Spleen (tissue), 7 donors: ENCODE measurements at regions not wholly inside any gene's neighbourhood (a gene's known extent, or its start where the extent isn't known, plus 50 kb on each side); places are given as distances from the start of the nearest gene placed in this dataset.
"Not testable (repeated sequence)": the region's sequence is repeated elsewhere in the genome, so short reads cannot be mapped to it uniquely, and the experiment has no call there.

Experiments
- POLR2A ChIP-seq, 3 donors: fragments of 450-650 bp; IDR thresholded peaks; one replicate each; pipeline ENCODE4 v1.5.1; 2017; ENCODE audit warnings: antibody characterized with exemption in 3 of 3, mild to moderate bottlenecking in 1 of 3
- POLR2AphosphoS5 ChIP-seq, 3 donors: sonication (generic); formaldehyde crosslinking; IDR thresholded peaks; one replicate each; pipeline ENCODE4 v1.5.1; 2017; ENCODE audit warnings: antibody characterized with exemption in 3 of 3
- TF ChIP-seq, protein P1 (sequence below), 11 experiments: fragments of 200-600 bp in 7 of 11; fragments of 450-650 bp in 4 of 11; sonication (generic) in 4 of 11; IDR thresholded peaks in 8 of 11; conservative IDR thresholded peaks in 3 of 11; 1 replicate in 7 of 11; 2 replicates in 4 of 11; pipeline versions ENCODE4 v1.4.0 to v1.8.0; 2016 to 2021; ENCODE audit warnings: antibody characterized with exemption in 11 of 11, inconsistent platforms in 4 of 11, mild to moderate bottlenecking in 1 of 11
- donor health status: DM: no; HTN: no; CAD: no; lungs with moderate emphysema.
- donor health status: DM: no; HTN: no; CAD: no.
- donor health status: DM: no; HTN: no; CAD: no.

GRCh38 chr1:120274438-120274837 is 98.1 kb upstream of the SEC22B start:
- TF ChIP-seq POLR2A, POLR2AphosphoS5 (IDR thresholded peaks at IDR 0.05): not testable (repeated sequence)
- TF ChIP-seq, protein P1, sequence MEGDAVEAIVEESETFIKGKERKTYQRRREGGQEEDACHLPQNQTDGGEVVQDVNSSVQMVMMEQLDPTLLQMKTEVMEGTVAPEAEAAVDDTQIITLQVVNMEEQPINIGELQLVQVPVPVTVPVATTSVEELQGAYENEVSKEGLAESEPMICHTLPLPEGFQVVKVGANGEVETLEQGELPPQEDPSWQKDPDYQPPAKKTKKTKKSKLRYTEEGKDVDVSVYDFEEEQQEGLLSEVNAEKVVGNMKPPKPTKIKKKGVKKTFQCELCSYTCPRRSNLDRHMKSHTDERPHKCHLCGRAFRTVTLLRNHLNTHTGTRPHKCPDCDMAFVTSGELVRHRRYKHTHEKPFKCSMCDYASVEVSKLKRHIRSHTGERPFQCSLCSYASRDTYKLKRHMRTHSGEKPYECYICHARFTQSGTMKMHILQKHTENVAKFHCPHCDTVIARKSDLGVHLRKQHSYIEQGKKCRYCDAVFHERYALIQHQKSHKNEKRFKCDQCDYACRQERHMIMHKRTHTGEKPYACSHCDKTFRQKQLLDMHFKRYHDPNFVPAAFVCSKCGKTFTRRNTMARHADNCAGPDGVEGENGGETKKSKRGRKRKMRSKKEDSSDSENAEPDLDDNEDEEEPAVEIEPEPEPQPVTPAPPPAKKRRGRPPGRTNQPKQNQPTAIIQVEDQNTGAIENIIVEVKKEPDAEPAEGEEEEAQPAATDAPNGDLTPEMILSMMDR (IDR thresholded peaks at IDR 0.05 in 8 of 11, conservative IDR thresholded peaks at IDR 0.05 in 3 of 11) = not testable (repeated sequence)
